Liver (tissue), 8 donors: ENCODE measurements at regions not wholly inside any gene's neighbourhood (a gene's known extent, or its start where the extent isn't known, plus 50 kb on each side); places are given as distances from the start of the nearest gene placed in this dataset.
"Not testable (repeated sequence)": the region's sequence is repeated elsewhere in the genome, so short reads cannot be mapped to it uniquely, and the experiment has no call there.

ENCODE experiments used
- DNase-seq: peaks from one replicate; pipeline ENCODE4 v3.0.0-alpha.2; 2017; ENCODE audit warnings: low spot score
- H3K27ac ChIP-seq, 2 donors: one replicate each; pipeline ENCODE4 v1.7.0; 2013; ENCODE audit warnings: inconsistent platforms in 2 of 2, low read length in 2 of 2, control low read depth in 1 of 2, low read depth in 1 of 2, mild to moderate bottlenecking in 1 of 2
- H3K27me3 ChIP-seq, 4 donors: one replicate each; pipeline versions ENCODE4 v1.6.1 to v1.7.0; 2013; ENCODE audit warnings: low read length in 3 of 4, inconsistent platforms in 1 of 4, mild to moderate bottlenecking in 1 of 4, moderate library complexity in 1 of 4; ENCODE audit not compliant: control insufficient read depth in 4 of 4, insufficient read depth in 4 of 4
- H3K36me3 ChIP-seq, 4 donors: one replicate each; pipeline versions ENCODE4 v1.6.1 to v1.7.0; 2013; ENCODE audit warnings: low read length in 3 of 4, mild to moderate bottlenecking in 3 of 4, low read depth in 1 of 4, moderate library complexity in 1 of 4; ENCODE audit not compliant: control insufficient read depth in 4 of 4, insufficient read depth in 3 of 4
- H3K4me1 ChIP-seq, 4 donors: one replicate each; pipeline versions ENCODE4 v1.6.1 to v1.7.0; 2013; ENCODE audit warnings: low read length in 3 of 4, mild to moderate bottlenecking in 3 of 4, moderate library complexity in 1 of 4; ENCODE audit not compliant: control insufficient read depth in 4 of 4, insufficient read depth in 4 of 4
- H3K4me3 ChIP-seq, 3 donors: one replicate each; pipeline versions ENCODE4 v1.6.1 to v1.7.0; 2013; ENCODE audit warnings: low read length in 3 of 3, control low read depth in 1 of 3, low read depth in 1 of 3, mild to moderate bottlenecking in 1 of 3
- H3K9ac ChIP-seq, 2 donors: one replicate each; pipeline ENCODE4 v1.7.0; 2013; ENCODE audit warnings: low read length in 2 of 2, mild to moderate bottlenecking in 2 of 2, moderate library complexity in 2 of 2, control low read depth in 1 of 2, low read depth in 1 of 2
- H3K9me3 ChIP-seq, 4 donors: one replicate each; pipeline versions ENCODE4 v1.6.1 to v1.7.0; 2013; ENCODE audit warnings: low read length in 3 of 4; ENCODE audit not compliant: control insufficient read depth in 4 of 4
- ATF3 ChIP-seq: IDR thresholded peaks from 2 replicates; pipeline ENCODE4 v1.6.1; 2016; ENCODE audit warnings: antibody characterized with exemption
- EGR1 ChIP-seq, 2 donors: IDR thresholded peaks; 2 replicates each; pipeline ENCODE4 v1.6.1; 2016 to 2018; ENCODE audit warnings: antibody characterized with exemption in 2 of 2, low read depth in 2 of 2
- FOXA1 ChIP-seq: IDR thresholded peaks from 2 replicates; pipeline ENCODE4 v1.6.1; 2016; ENCODE audit warnings: antibody characterized with exemption
- FOXA2 ChIP-seq: IDR thresholded peaks from 2 replicates; pipeline ENCODE4 v1.6.1; 2016; ENCODE audit warnings: antibody characterized with exemption
- GABPA ChIP-seq, 2 donors: IDR thresholded peaks in 1 of 2; conservative IDR thresholded peaks in 1 of 2; 2 replicates each; pipeline ENCODE4 v1.6.1; 2016; ENCODE audit warnings: antibody characterized with exemption in 2 of 2, mild to moderate bottlenecking in 1 of 2, moderate library complexity in 1 of 2
- HNF4A ChIP-seq, 2 donors: conservative IDR thresholded peaks; 2 replicates each; pipeline ENCODE4 v1.6.1; 2016; ENCODE audit warnings: antibody characterized with exemption in 2 of 2, mild to moderate bottlenecking in 2 of 2
- HNF4G ChIP-seq: IDR thresholded peaks from 2 replicates; pipeline ENCODE4 v1.6.1; 2016; ENCODE audit warnings: antibody characterized with exemption
- JUND ChIP-seq, 2 donors: IDR thresholded peaks; 2 replicates each; pipeline ENCODE4 v1.6.1; 2016; ENCODE audit warnings: antibody characterized with exemption in 2 of 2
- NR2F2 ChIP-seq: IDR thresholded peaks from 2 replicates; pipeline ENCODE4 v1.6.1; 2016; ENCODE audit warnings: antibody characterized with exemption
- RAD21 ChIP-seq, 2 donors: IDR thresholded peaks; 2 replicates each; pipeline ENCODE4 v1.6.1; 2016; ENCODE audit warnings: antibody characterized with exemption in 2 of 2, mild to moderate bottlenecking in 2 of 2
- RXRA ChIP-seq, 2 donors: IDR thresholded peaks; 2 replicates each; pipeline ENCODE4 v1.6.1; 2017 to 2018; ENCODE audit warnings: antibody characterized with exemption in 2 of 2, mild to moderate bottlenecking in 1 of 2
- SP1 ChIP-seq: IDR thresholded peaks from 2 replicates; pipeline ENCODE4 v1.6.1; 2018; ENCODE audit warnings: antibody characterized with exemption, mild to moderate bottlenecking
- TAF1 ChIP-seq: conservative IDR thresholded peaks from 2 replicates; pipeline ENCODE4 v1.6.1; 2016; ENCODE audit warnings: antibody characterized with exemption, mild to moderate bottlenecking
- YY1 ChIP-seq: IDR thresholded peaks from 2 replicates; pipeline ENCODE4 v1.6.1; 2016; ENCODE audit warnings: antibody characterized with exemption, mild to moderate bottlenecking
- ZBTB33 ChIP-seq: IDR thresholded peaks from 2 replicates; pipeline ENCODE4 v1.6.1; 2016; ENCODE audit warnings: antibody characterized with exemption
- WGBS: extraction: QIAGEN DNeasy Blood & Tissue Kit; methylation state at CpG from one replicate; pipeline ENCODE4 v1.1.7; 2013; 5-methylcytosine and 5-hydroxymethylcytosine counted together
- TF ChIP-seq, protein P1 (sequence below): fragments of 150-350 bp; IDR thresholded peaks from 2 replicates; pipeline ENCODE4 v1.5.1; 2017; ENCODE audit warnings: improper control_type of control experiment, low read depth, low read length; ENCODE audit not compliant: missing input control
- TF ChIP-seq, protein P2 (sequence below): IDR thresholded peaks from 2 replicates; pipeline ENCODE4 v1.6.1; 2016; ENCODE audit warnings: antibody characterized with exemption, mild to moderate bottlenecking
- TF ChIP-seq, protein P3 (sequence below): IDR thresholded peaks from 2 replicates; pipeline ENCODE4 v1.6.1; 2016; ENCODE audit warnings: antibody characterized with exemption
- donor health status: healthy.
- donor health status: healthy.
- donor health status: healthy.
- donor health status: healthy.
- donor health status: healthy.

DNA sequence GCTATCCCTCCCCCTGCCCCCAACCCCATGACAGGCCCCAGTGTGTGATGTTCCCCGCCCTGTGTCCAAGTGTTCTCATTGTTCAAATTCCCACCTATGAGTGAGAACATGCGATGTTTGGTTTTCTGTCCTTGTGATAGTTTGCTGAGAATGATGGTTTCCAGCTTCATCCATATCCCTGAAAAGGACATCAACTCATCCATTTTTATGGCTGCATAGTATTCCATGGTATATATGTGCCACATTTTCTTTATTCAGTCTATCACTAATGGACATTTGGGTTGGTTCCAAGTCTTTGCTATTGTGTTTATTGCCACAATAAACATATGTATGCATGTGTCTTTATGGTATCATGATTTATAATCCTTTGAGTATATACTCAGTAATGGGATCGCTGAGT is 140.2 kb upstream of the SLC35F3 start:
- not testable (repeated sequence) for H3K27me3 ChIP-seq, H3K36me3 ChIP-seq, H3K4me3 ChIP-seq, H3K9me3 ChIP-seq, H3K4me1 ChIP-seq, H3K27ac ChIP-seq, DNase-seq, H3K9ac ChIP-seq
- WGBS, result 97% methylated on average over 3 of the region's 3 CpGs

DNA sequence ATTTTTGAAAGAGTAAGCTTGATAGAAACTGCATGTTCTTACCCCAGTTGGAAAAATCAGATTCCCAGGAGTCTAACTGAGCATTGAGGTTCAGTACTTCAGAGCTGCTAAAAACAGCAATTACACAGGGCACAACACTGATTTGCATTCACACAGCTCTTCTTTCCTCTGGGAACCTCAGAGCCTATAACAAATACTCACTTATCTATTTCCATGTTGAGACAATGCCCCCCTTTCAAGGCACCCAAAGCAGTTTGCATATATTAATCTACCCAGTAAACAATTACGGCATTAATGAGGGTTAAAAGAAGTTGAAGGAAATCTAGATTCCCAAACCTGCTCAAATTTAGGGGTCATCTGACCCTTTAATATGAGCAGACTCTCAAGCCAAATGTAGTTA is 126.9 kb upstream of the SLC35F3 start:
- H3K27ac ChIP-seq, result no peak overlapping the region
- no peaks in the 10 kb centered on the region for H3K27me3 ChIP-seq
- TF ChIP-seq FOXA1 (no peak), RXRA (IDR thresholded peaks at IDR 0.05) (no peak), HNF4G (no peak), ZBTB33 (no peak), GABPA (IDR thresholded peaks at IDR 0.05 in 1 of 2, conservative IDR thresholded peaks at IDR 0.05 in 1 of 2) (no peak), JUND (IDR thresholded peaks at IDR 0.05) (no peak), ATF3 (no peak), EGR1 (IDR thresholded peaks at IDR 0.05; ENCODE audit: low read depth in 2 of 2) (no peak), FOXA2 (no peak), RAD21 (IDR thresholded peaks at IDR 0.05) (no peak), NR2F2 (no peak), SP1 (no peak), TAF1 (no peak), HNF4A (conservative IDR thresholded peaks at IDR 0.05) (no peak), YY1 (no peak)
- TF ChIP-seq, protein P1, sequence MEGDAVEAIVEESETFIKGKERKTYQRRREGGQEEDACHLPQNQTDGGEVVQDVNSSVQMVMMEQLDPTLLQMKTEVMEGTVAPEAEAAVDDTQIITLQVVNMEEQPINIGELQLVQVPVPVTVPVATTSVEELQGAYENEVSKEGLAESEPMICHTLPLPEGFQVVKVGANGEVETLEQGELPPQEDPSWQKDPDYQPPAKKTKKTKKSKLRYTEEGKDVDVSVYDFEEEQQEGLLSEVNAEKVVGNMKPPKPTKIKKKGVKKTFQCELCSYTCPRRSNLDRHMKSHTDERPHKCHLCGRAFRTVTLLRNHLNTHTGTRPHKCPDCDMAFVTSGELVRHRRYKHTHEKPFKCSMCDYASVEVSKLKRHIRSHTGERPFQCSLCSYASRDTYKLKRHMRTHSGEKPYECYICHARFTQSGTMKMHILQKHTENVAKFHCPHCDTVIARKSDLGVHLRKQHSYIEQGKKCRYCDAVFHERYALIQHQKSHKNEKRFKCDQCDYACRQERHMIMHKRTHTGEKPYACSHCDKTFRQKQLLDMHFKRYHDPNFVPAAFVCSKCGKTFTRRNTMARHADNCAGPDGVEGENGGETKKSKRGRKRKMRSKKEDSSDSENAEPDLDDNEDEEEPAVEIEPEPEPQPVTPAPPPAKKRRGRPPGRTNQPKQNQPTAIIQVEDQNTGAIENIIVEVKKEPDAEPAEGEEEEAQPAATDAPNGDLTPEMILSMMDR, result no peak
- TF ChIP-seq, protein P2, sequence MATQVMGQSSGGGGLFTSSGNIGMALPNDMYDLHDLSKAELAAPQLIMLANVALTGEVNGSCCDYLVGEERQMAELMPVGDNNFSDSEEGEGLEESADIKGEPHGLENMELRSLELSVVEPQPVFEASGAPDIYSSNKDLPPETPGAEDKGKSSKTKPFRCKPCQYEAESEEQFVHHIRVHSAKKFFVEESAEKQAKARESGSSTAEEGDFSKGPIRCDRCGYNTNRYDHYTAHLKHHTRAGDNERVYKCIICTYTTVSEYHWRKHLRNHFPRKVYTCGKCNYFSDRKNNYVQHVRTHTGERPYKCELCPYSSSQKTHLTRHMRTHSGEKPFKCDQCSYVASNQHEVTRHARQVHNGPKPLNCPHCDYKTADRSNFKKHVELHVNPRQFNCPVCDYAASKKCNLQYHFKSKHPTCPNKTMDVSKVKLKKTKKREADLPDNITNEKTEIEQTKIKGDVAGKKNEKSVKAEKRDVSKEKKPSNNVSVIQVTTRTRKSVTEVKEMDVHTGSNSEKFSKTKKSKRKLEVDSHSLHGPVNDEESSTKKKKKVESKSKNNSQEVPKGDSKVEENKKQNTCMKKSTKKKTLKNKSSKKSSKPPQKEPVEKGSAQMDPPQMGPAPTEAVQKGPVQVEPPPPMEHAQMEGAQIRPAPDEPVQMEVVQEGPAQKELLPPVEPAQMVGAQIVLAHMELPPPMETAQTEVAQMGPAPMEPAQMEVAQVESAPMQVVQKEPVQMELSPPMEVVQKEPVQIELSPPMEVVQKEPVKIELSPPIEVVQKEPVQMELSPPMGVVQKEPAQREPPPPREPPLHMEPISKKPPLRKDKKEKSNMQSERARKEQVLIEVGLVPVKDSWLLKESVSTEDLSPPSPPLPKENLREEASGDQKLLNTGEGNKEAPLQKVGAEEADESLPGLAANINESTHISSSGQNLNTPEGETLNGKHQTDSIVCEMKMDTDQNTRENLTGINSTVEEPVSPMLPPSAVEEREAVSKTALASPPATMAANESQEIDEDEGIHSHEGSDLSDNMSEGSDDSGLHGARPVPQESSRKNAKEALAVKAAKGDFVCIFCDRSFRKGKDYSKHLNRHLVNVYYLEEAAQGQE, result no peak
- TF ChIP-seq, protein P3, sequence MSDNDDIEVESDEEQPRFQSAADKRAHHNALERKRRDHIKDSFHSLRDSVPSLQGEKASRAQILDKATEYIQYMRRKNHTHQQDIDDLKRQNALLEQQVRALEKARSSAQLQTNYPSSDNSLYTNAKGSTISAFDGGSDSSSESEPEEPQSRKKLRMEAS, result no peak
- DNase-seq, result no peak
- no peaks in the 10 kb centered on the region for H3K9me3 ChIP-seq
- no peaks in the 10 kb centered on the region for H3K36me3 ChIP-seq
- H3K4me3 ChIP-seq, result no peak overlapping the region
- no peaks in the 10 kb centered on the region for H3K4me1 ChIP-seq
- 99% methylated on average over 1 of the region's 1 CpG for WGBS
- no peak overlapping the region for H3K9ac ChIP-seq
